KMS-11 (cell line): ENCODE measurements at regions not wholly inside any gene's neighbourhood (a gene's known extent, or its start where the extent isn't known, plus 50 kb on each side); places are given as distances from the start of the nearest gene placed in this dataset.

Experiments
- H2AFZ ChIP-seq: fragments of 200-600 bp; sonication (generic); 2 replicates; pipeline ENCODE4 v1.6.1; 2016; ENCODE audit warnings: antibody characterized with exemption, mixed run types, low read depth
- H3K27ac ChIP-seq: fragments of 200-600 bp; sonication (generic); 2 replicates; pipeline ENCODE4 v1.6.1; 2016; ENCODE audit warnings: mild to moderate bottlenecking, mixed run types
- H3K27me3 ChIP-seq: fragments of 200-600 bp; sonication (generic); 2 replicates; pipeline ENCODE4 v1.6.1; 2017; ENCODE audit warnings: mild to moderate bottlenecking, low read depth, mixed run types, moderate library complexity; ENCODE audit not compliant: insufficient read depth
- H3K36me3 ChIP-seq: fragments of 200-600 bp; sonication (generic); 2 replicates; pipeline ENCODE4 v1.6.1; 2017; ENCODE audit warnings: mild to moderate bottlenecking, mixed run types; ENCODE audit not compliant: insufficient read depth
- H3K4me1 ChIP-seq: fragments of 200-600 bp; sonication (generic); 2 replicates; pipeline ENCODE4 v1.6.1; 2016; ENCODE audit warnings: mild to moderate bottlenecking, low read depth, mixed run types; ENCODE audit not compliant: poor library complexity, severe bottlenecking
- H3K4me2 ChIP-seq: fragments of 200-600 bp; sonication (generic); 2 replicates; pipeline ENCODE4 v1.7.0; 2016; ENCODE audit warnings: mild to moderate bottlenecking, mixed run types
- H3K4me3 ChIP-seq: fragments of 200-600 bp; sonication (generic); IDR thresholded peaks from 2 replicates; pipeline ENCODE4 v1.6.1; 2017; ENCODE audit warnings: low read depth, low read length, mixed read lengths; ENCODE audit not compliant: insufficient read depth
- H3K79me2 ChIP-seq: fragments of 200-600 bp; sonication (generic); 2 replicates; pipeline ENCODE4 v1.6.1; 2016; ENCODE audit warnings: low read depth, mixed run types; ENCODE audit not compliant: insufficient read depth
- H3K9ac ChIP-seq: fragments of 200-600 bp; sonication (generic); 2 replicates; pipeline ENCODE4 v1.6.1; 2016; ENCODE audit warnings: mild to moderate bottlenecking, mixed run types
- H4K20me1 ChIP-seq: fragments of 200-600 bp; sonication (generic); 2 replicates; pipeline ENCODE4 v1.6.1; 2016; ENCODE audit warnings: mild to moderate bottlenecking, mixed run types; ENCODE audit not compliant: insufficient read depth
- TF ChIP-seq, protein P1 (sequence below): fragments of 200-600 bp; sonication (generic); conservative IDR thresholded peaks from 2 replicates; pipeline ENCODE4 v1.6.1; 2017; ENCODE audit warnings: low read depth, mild to moderate bottlenecking, antibody characterized with exemption, low read length, moderate library complexity, mixed read lengths

DNA sequence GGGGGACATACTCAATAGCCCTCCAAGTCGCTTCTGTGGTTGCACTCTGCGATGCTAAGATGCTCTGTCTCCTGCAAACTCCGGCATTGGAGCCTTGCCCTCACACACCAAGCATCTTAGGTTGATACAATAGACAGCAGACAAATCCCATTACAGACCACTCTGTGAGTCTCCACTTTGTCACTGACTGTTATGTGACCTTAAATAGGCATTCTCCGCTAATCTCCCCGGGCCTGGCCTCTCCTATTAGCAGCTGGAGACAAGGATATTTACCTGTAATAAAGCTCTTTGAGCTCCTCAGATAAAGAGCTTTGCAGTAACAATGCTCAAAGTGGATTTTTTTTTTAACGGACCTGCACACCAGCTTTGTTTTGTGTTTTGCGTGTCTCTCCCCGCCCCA, 479.7 kb upstream of the TBX3 start:
- Histone ChIP-seq H3K27ac (no peak overlapping the region), H3K4me1 (no peaks in the 10 kb centered on the region), H3K79me2 (no peaks in the 10 kb centered on the region), H3K4me2 (no peak overlapping the region), H3K4me3 (no peak overlapping the region), H2AFZ (no peak overlapping the region), H3K36me3 (no peaks in the 10 kb centered on the region), H4K20me1 (no peaks in the 10 kb centered on the region), H3K27me3 (no peaks in the 10 kb centered on the region), H3K9ac (no peak overlapping the region)
- TF ChIP-seq, protein P1, sequence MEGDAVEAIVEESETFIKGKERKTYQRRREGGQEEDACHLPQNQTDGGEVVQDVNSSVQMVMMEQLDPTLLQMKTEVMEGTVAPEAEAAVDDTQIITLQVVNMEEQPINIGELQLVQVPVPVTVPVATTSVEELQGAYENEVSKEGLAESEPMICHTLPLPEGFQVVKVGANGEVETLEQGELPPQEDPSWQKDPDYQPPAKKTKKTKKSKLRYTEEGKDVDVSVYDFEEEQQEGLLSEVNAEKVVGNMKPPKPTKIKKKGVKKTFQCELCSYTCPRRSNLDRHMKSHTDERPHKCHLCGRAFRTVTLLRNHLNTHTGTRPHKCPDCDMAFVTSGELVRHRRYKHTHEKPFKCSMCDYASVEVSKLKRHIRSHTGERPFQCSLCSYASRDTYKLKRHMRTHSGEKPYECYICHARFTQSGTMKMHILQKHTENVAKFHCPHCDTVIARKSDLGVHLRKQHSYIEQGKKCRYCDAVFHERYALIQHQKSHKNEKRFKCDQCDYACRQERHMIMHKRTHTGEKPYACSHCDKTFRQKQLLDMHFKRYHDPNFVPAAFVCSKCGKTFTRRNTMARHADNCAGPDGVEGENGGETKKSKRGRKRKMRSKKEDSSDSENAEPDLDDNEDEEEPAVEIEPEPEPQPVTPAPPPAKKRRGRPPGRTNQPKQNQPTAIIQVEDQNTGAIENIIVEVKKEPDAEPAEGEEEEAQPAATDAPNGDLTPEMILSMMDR, result no peak

GRCh38 chr12:115160271-115161128, 476.5 kb upstream of the TBX3 start:
- Histone ChIP-seq H3K36me3 (no peaks in the 10 kb centered on the region), H3K4me1 (no peaks in the 10 kb centered on the region), H3K27ac (no peak overlapping the region), H3K4me3 (no peak overlapping the region), H2AFZ (no peak overlapping the region), H3K79me2 (no peaks in the 10 kb centered on the region), H3K9ac (no peak overlapping the region), H4K20me1 (no peaks in the 10 kb centered on the region), H3K27me3 (no peaks in the 10 kb centered on the region), H3K4me2 (no peak overlapping the region)
- TF ChIP-seq, protein P1, result no peak

- H3K79me2 ChIP-seq, result no peaks in the 10 kb centered on the region
- H3K9ac ChIP-seq, result no peak overlapping the region
- no peak overlapping the region for H3K4me3 ChIP-seq
- H3K4me1 ChIP-seq, result no peaks in the 10 kb centered on the region
- H3K4me2 ChIP-seq, result no peak overlapping the region
- H4K20me1 ChIP-seq, result no peaks in the 10 kb centered on the region
- H3K36me3 ChIP-seq, result no peaks in the 10 kb centered on the region
- TF ChIP-seq, protein P1, result no peak
- no peak overlapping the region for H3K27ac ChIP-seq
- H3K27me3 ChIP-seq, result no peaks in the 10 kb centered on the region
- H2AFZ ChIP-seq, result no peak overlapping the region
Measured at GRCh38 chr12:115158816-115159215, 474.8 kb upstream of the TBX3 start.

DNA sequence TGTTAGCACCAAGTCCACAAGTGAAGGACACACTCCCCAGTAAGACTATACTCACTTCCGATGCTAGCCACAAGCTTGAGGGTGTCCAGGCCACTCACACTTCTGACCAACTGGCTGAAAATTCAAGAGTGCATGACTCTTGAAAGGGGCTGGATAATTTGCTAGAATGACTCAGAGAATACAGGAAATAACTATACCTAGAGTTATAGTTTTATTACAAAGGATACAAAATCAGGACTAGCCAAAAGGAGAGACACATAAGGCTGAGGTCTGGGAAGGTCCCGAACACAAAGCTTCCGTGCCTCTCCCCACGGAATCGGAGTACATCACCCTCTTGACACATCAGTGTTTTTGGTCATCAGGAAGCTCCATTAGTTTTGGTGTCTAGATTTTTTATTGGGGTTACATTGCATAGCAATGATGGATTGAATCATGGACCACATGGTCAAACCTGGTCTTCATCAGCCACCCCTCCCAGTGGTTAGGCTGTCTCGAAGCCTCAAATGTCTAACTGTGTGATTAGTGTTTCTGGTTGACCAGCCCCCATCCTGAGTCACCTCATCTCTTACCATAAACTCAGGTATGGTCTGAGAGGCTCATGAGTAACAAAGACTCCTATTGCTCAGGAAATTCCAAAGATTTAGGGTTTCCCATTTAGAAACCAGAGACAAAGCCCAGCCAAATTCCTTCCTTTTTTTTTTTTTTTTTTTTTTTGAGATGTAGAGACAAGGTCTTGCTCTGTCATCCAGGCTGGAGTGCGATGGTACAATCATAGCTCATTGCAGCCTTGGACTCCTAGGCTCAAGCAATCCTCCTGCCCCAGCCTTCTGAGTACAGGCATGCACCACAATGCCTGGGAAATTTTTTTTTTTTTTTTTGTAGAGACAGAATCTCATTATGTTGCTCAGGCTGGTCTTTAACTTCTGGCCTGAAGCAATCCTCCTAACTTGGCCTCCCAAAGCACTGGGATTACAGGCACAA, 472.0 kb upstream of the TBX3 start:
- Histone ChIP-seq H3K79me2 (no peaks in the 10 kb centered on the region), H3K4me3 (no peak overlapping the region), H4K20me1 (no peaks in the 10 kb centered on the region), H2AFZ (no peak overlapping the region), H3K27ac (no peak overlapping the region), H3K4me2 (no peak overlapping the region), H3K9ac (no peak overlapping the region), H3K36me3 (no peaks in the 10 kb centered on the region), H3K4me1 (no peaks in the 10 kb centered on the region), H3K27me3 (no peaks in the 10 kb centered on the region)
- TF ChIP-seq, protein P1, result no peak
